Right lobe of liver (tissue), 4 donors: ENCODE measurements at regions not wholly inside any gene's neighbourhood (a gene's known extent, or its start where the extent isn't known, plus 50 kb on each side); places are given as distances from the start of the nearest gene placed in this dataset.

Experiments used
- CTCF ChIP-seq, 4 donors: fragments of 200-600 bp in 3 of 4; fragments of 450-650 bp in 1 of 4; IDR thresholded peaks; one replicate each; pipeline versions ENCODE4 v1.5.1 to v1.8.0; 2016 to 2022; ENCODE audit warnings: antibody characterized with exemption in 4 of 4, mild to moderate bottlenecking in 2 of 4
- POLR2A ChIP-seq: fragments of 450-650 bp; IDR thresholded peaks from one replicate; pipeline ENCODE4 v1.6.1; 2017; ENCODE audit warnings: antibody characterized with exemption, mild to moderate bottlenecking
- donor health status: DM: no; HTN: no; CAD: no.
- donor health status: DM: no; HTN: no; CAD: no.
- donor health status: DM: no; HTN: yes; CAD: no.

GRCh38 chr11:122593473-122594420 is 61.8 kb upstream of the UBASH3B start:
- TF ChIP-seq CTCF (IDR thresholded peaks at IDR 0.05): no peak
- no peak for TF ChIP-seq POLR2A
